Gastrocnemius medialis (tissue), 4 donors: ENCODE measurements at regions not wholly inside any gene's neighbourhood (a gene's known extent, or its start where the extent isn't known, plus 50 kb on each side); places are given as distances from the start of the nearest gene placed in this dataset.

Experiments
- CTCF ChIP-seq, 5 experiments: fragments of 450-650 bp in 3 of 5; fragments of 200-600 bp in 2 of 5; sonication (generic) in 2 of 5; IDR thresholded peaks in 4 of 5; conservative IDR thresholded peaks in 1 of 5; 1 replicate in 4 of 5; 2 replicates in 1 of 5; pipeline ENCODE4 v1.5.1; 2016 to 2019; ENCODE audit warnings: antibody characterized with exemption in 5 of 5, mild to moderate bottlenecking in 3 of 5, moderate library complexity in 3 of 5
- POLR2A ChIP-seq, 2 donors: fragments of 450-650 bp; IDR thresholded peaks; one replicate each; pipeline ENCODE4 v1.6.1; 2017; ENCODE audit warnings: antibody characterized with exemption in 2 of 2, mild to moderate bottlenecking in 2 of 2, moderate library complexity in 2 of 2

GRCh38 chr3:30527186-30527585 is 79.2 kb upstream of the TGFBR2 start:
- TF ChIP-seq CTCF (IDR thresholded peaks at IDR 0.05 in 4 of 5, conservative IDR thresholded peaks at IDR 0.05 in 1 of 5): no peak
- no peak for TF ChIP-seq POLR2A (IDR thresholded peaks at IDR 0.05)
